Stimulated activated CD4-positive, alpha-beta T cell treated with anti-CD3 and anti-CD28 coated beads, Interleukin-1b, Interleukin-23, amount 100 ng/mL, for 24 hours (primary cell): ENCODE measurements at regions not wholly inside any gene's neighbourhood (a gene's known extent, or its start where the extent isn't known, plus 50 kb on each side); places are given as distances from the start of the nearest gene placed in this dataset.

Experiments used
- DNase-seq, 4 experiments: peaks; one replicate each; pipeline ENCODE4 v3.0.0-alpha.2; 2020; ENCODE audit warnings: low read depth in 4 of 4, low spot score in 1 of 4

DNA sequence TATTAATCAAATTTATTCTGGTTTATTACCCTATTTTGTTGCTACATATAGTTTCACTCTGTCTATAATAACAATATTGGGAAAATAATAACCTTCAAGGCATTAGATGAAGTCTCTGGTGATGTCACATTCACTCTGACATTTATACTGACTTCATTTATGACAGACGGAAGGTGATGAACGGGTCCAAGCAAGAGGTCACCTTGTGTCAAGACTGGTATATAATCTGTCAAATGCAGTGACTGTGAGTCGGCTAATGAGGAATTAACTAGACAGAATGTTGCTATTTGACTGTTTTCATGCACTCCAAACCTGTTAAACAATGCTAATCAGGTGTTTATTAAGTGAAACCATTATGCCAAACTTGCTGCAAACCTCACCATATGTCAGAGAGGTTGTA, 800.5 kb upstream of the KLHL1 start:
- DNase-seq, result no peak

- DNase-seq, result no peak
Observed at GRCh38 chr13:70905035-70905434, 796.8 kb upstream of the KLHL1 start.

DNA sequence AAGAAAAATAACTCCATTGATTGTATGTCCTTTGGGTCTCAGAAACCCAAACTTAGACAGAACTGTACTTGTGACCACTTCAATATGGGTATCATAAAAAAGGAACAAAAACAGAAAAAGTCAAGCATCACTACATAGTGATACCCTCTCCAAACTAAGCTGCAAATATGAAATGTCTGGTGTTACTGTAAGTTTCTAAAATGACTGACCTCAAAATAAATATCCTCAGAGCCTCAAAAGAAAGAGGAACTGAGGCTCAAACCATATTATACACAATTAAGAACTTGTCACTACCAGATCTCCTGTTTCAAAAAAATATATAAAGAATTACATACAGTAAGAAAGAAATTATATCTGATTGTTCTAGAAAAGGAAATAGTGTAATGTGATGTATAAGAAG, 787.9 kb upstream of the KLHL1 start:
- no peak for DNase-seq

- no peak for DNase-seq
Observed at GRCh38 chr13:70895599-70895998, 787.3 kb upstream of the KLHL1 start.

DNA sequence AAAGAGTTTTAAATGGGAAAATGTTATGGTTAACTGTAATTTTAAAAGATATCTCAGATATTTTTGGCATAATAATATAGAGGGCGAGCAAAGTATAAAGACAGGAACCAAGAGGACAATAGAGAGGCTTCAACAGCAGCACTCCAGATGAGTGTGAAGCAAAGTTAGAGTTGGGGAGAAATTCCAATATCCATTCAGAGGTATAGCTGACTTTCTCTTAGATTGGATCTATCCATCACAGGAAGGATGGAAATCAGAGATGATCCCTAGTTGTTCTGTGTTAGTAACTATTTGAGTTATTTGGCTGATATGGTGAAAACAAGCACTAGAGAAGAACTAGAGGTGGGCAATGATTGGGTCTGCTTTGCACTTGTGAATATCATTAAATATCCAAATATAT, 786.0 kb upstream of the KLHL1 start:
- no peak for DNase-seq

GRCh38 chr13:70893832-70894231, 785.6 kb upstream of the KLHL1 start:
- no peak for DNase-seq

- no peak for DNase-seq
Observed at GRCh38 chr13:70890289-70890688, 782.0 kb upstream of the KLHL1 start.

DNA sequence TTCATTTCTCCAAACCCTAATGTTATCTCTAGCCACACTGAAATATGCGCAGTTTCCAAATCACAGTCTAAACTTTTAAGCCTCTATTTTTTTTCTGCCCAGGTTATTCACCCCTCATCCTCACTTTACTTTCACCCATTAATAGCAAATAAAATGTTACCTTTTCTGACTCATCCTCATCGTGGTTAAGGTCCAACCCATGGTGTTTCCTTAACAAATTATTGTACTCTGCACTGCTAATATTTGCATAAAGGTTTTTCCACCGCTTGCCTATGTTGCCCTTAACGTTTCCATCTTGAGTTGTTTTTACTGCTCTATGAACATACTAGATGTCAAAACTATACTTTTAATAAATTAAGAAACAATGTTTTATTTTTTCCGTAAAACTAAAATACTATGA, 780.9 kb upstream of the KLHL1 start:
- DNase-seq, result no peak

- DNase-seq, result no peak
Observed at GRCh38 chr13:70884196-70884595, 775.9 kb upstream of the KLHL1 start.

DNA sequence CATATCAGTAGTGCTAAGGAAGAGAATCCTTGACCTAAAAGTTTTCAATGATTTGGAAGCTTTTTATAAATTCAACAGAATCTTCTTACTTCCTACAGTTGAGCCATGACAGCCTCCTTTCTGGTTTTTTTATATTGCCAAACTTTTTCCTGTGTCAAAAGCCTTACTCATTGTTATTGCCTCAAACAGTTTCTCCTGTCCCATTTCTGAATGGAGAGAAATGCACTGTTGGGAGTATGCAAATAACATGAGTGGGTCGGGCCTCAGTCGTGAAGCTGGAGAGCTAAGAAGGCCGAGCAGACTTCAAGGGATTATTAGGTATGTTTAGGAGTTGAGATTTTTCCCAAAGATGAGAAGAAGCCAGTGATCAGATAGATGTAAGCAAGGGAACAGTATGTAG, 766.4 kb upstream of the KLHL1 start:
- DNase-seq, result no peak

- DNase-seq, result no peak
Observed at GRCh38 chr13:70864731-70865130, 756.5 kb upstream of the KLHL1 start.

GRCh38 chr13:70856711-70857110, 748.5 kb upstream of the KLHL1 start:
- DNase-seq, result no peak

GRCh38 chr13:70856025-70856424, 747.8 kb upstream of the KLHL1 start:
- no peak for DNase-seq

DNA sequence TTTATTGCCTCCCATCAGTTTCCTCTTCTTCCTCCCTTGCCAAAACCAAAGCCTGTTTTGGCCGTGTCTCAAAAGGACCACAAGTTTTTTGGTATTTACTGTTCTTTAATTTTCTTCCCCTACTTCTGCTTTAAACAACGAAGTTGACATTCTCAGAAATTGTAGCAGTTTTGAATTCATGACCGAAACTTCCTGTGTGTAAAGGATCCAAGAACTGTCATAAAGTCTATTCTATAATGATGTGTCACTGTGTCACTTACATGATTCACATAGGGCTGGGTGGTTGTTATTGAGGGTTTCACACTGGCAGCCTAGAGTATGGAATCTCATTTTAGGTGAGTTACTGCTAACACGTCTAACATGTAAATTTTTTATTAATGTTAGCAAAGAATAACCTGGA, 741.0 kb upstream of the KLHL1 start:
- no peak for DNase-seq

GRCh38 chr13:70844391-70845108, 736.3 kb upstream of the KLHL1 start:
- no peak for DNase-seq

GRCh38 chr13:70842062-70842644, 733.9 kb upstream of the KLHL1 start:
- DNase-seq, result no peak

DNA sequence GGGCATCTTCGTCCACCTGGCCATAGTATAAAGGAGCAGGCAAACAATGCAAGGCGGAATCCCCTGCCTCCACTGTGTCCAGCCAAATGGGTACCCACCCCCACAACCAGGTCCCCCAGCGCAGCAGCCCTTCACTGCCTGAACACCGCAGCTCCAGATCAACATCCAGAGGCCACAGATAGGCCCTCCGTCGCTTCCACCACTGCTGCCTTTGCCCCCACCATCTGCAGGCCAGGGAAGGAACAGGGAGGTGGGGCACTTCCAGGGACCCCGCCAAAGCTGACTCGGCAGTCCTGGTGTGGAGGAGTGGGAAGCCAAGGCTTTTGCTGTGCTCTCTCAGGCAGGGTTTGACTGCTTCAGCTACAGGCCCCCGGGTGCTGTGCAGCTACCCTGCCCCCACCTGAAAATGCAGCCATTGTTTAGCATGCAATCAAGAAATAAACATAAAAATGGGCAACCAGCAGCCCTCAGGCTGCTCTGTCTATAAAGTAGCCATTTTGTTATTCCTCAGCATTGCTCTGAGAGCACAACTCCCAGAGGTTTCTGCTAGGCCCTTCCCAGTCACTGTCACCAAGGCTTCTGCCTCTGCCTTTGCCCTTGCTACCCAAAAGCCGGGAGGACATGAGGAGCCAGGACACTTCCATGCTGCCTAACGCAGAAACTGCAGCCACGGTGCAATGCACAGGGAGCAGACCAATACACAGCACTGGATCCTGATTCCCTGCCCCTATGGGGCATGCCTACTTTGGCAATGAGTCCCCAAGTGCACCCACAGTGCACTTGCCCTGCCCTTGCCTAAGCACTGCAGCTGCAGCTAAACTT, 733.2 kb upstream of the KLHL1 start:
- no peak for DNase-seq

DNA sequence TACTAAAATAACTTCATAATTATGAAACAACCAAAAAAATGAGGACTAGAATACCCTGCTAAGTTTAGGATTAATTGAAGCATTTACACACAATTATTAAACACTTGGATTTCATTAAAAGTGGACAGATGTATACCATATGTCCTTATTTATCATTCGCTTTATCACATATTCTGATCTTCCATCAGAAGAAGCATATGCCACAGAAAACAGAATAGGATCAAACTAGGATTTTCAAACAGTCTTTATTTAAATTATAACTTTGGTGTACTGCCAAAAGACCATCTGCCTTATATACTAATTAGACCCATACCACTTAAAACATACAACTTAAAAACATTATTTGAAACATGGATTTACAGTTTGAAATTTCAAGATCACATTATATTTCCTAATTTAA, 727.1 kb upstream of the KLHL1 start:
- no peak for DNase-seq

- no peak for DNase-seq
Observed at GRCh38 chr13:70829748-70830147, 721.5 kb upstream of the KLHL1 start.

GRCh38 chr13:70817576-70817975, 709.3 kb upstream of the KLHL1 start:
- DNase-seq, result no peak

DNA sequence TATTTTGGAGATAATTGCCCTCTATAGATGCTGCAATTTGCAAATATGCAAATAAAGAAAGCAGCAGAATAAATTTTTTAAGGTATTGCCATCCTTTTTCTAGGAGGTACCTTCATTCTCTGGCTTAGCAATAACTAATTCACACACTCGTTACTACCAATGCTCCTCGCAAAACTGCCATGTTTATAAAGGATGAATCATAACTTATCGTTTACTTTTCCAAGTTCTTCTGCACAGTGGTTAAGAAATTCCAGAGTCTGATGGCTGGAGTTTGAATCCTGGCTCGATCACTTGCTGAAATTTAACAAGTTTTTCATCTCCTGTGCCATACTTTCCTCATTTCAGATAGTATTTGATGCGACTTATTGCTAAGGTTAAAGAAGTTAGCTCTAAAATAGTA, 708.6 kb upstream of the KLHL1 start:
- no peak for DNase-seq

DNA sequence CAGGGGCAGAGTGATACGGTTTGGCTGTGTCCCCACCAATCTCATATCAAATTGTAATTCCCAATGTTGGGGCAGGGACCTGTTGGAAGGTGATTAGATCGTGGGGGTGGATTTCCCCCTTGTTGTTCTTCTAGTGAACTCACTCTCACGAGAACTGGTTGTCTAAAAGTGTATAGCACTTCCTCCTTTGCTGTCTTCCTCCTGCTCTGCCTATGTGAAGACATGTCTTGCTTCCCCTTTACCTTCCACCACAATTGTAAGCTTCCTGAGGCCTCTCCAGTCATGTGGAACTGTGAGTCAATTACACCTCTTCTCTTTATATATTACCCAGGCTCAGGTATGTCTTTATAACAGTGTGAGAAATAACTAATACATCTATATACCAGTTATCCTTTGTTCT, 706.4 kb upstream of the KLHL1 start:
- DNase-seq, result no peak
